Left forelimb (tissue), 1 donor: ENCODE measurements at regions not wholly inside any gene's neighbourhood (a gene's known extent, or its start where the extent isn't known, plus 50 kb on each side); places are given as distances from the start of the nearest gene placed in this dataset.
"Not testable (repeated sequence)": the region's sequence is repeated elsewhere in the genome, so short reads cannot be mapped to it uniquely, and the experiment has no call there.

Source experiments
- DNase-seq: peaks from one replicate; pipeline ENCODE4 v3.0.0-alpha.2; 2018; ENCODE audit warnings: low spot score

- no peak for DNase-seq
These were observed 230.1 kb downstream of the RAB11FIP4 start for GRCh38 chr17:31621566-31621965.

GRCh38 chr17:31611053-31611452 lies 219.6 kb downstream of the RAB11FIP4 start:
- not testable (repeated sequence) for DNase-seq

- DNase-seq, result no peak
These were observed 218.8 kb downstream of the RAB11FIP4 start for GRCh38 chr17:31609996-31610910.

GRCh38 chr17:31609331-31609730 lies 217.9 kb downstream of the RAB11FIP4 start:
- no peak for DNase-seq

GRCh38 chr17:31608659-31609254 lies 217.3 kb downstream of the RAB11FIP4 start:
- no peak for DNase-seq

- no peak for DNase-seq
These were observed 214.3 kb downstream of the RAB11FIP4 start for GRCh38 chr17:31605761-31606160.

GRCh38 chr17:31604936-31605335 lies 213.5 kb downstream of the RAB11FIP4 start:
- DNase-seq, result no peak

- DNase-seq, result not testable (repeated sequence)
These were observed 208.7 kb downstream of the RAB11FIP4 start for GRCh38 chr17:31600144-31600543.

GRCh38 chr17:31598921-31599571 lies 207.6 kb downstream of the RAB11FIP4 start:
- DNase-seq, result no peak

- no peak for DNase-seq
These were observed 206.9 kb downstream of the RAB11FIP4 start for GRCh38 chr17:31598399-31598782.

GRCh38 chr17:31597646-31598398 lies 206.3 kb downstream of the RAB11FIP4 start:
- no peak for DNase-seq

GRCh38 chr17:31596382-31597323 lies 205.2 kb downstream of the RAB11FIP4 start:
- no peak for DNase-seq

GRCh38 chr17:31595666-31596381 lies 204.3 kb downstream of the RAB11FIP4 start:
- DNase-seq, result no peak

GRCh38 chr17:31595076-31595475 lies 203.6 kb downstream of the RAB11FIP4 start:
- DNase-seq, result no peak

- no peak for DNase-seq
These were observed 202.9 kb downstream of the RAB11FIP4 start for GRCh38 chr17:31594416-31594815.

- DNase-seq, result no peak
These were observed 202.3 kb downstream of the RAB11FIP4 start for GRCh38 chr17:31593806-31594205.

- no peak for DNase-seq
These were observed 200.4 kb downstream of the RAB11FIP4 start for GRCh38 chr17:31591924-31592323.

GRCh38 chr17:31588512-31588911 lies 197.0 kb downstream of the RAB11FIP4 start:
- no peak for DNase-seq

- no peak for DNase-seq
These were observed 196.6 kb downstream of the RAB11FIP4 start for GRCh38 chr17:31588034-31588433.
